H1 (cell line): ENCODE measurements at regions not wholly inside any gene's neighbourhood (a gene's known extent, or its start where the extent isn't known, plus 50 kb on each side); places are given as distances from the start of the nearest gene placed in this dataset.

Experiments used
- BACH1 ChIP-seq: IDR thresholded peaks from 2 replicates; pipeline ENCODE4 v1.6.1; 2012; ENCODE audit warnings: low read length, improper control_type of control experiment
- HDAC2 ChIP-seq, 2 experiments: fragments of 300-600 bp in 1 of 2; sonication (generic) in 1 of 2; IDR thresholded peaks; 2 replicates each; pipeline ENCODE4 v1.6.1; 2011 to 2012; ENCODE audit warnings: low read depth in 2 of 2, low read length in 2 of 2, mild to moderate bottlenecking in 2 of 2, moderate library complexity in 2 of 2, borderline replicate concordance in 1 of 2, inconsistent platforms in 1 of 2
- NRF1 ChIP-seq: IDR thresholded peaks from 2 replicates; pipeline ENCODE4 v1.6.1; 2011; ENCODE audit warnings: mild to moderate bottlenecking, low read depth, low read length, improper control_type of control experiment
- RFX5 ChIP-seq: IDR thresholded peaks from 2 replicates; pipeline ENCODE4 v1.6.1; 2011; ENCODE audit warnings: low read depth, low read length, improper control_type of control experiment, borderline replicate concordance
- SAP30 ChIP-seq: fragments of 300-600 bp; sonication (generic); IDR thresholded peaks from 2 replicates; pipeline ENCODE4 v1.7.1; 2012; ENCODE audit warnings: low read length, moderate library complexity, mild to moderate bottlenecking, inconsistent platforms; ENCODE audit not compliant: insufficient read depth, insufficient replicate concordance
- SP4 ChIP-seq: IDR thresholded peaks from 2 replicates; pipeline ENCODE4 v1.6.1; 2012; ENCODE audit warnings: low read length, inconsistent platforms
- SRF ChIP-seq: IDR thresholded peaks from 2 replicates; pipeline ENCODE4 v1.6.1; 2011; ENCODE audit warnings: mild to moderate bottlenecking, low read depth, low read length, moderate library complexity
- TAF1 ChIP-seq: IDR thresholded peaks from 2 replicates; pipeline ENCODE4 v1.6.1; 2011; ENCODE audit warnings: mild to moderate bottlenecking, low read depth, low read length
- ZNF274 ChIP-seq: IDR thresholded peaks from 2 replicates; pipeline ENCODE4 v1.7.0; 2012; ENCODE audit warnings: low read length, borderline replicate concordance; ENCODE audit errors: extremely low read depth
- TF ChIP-seq, protein P1 (sequence below): fragments of 300-600 bp; sonication (generic); IDR thresholded peaks from 2 replicates; pipeline ENCODE4 v1.7.1; 2012; ENCODE audit warnings: low read length, moderate library complexity, mild to moderate bottlenecking, inconsistent platforms; ENCODE audit not compliant: insufficient replicate concordance

DNA sequence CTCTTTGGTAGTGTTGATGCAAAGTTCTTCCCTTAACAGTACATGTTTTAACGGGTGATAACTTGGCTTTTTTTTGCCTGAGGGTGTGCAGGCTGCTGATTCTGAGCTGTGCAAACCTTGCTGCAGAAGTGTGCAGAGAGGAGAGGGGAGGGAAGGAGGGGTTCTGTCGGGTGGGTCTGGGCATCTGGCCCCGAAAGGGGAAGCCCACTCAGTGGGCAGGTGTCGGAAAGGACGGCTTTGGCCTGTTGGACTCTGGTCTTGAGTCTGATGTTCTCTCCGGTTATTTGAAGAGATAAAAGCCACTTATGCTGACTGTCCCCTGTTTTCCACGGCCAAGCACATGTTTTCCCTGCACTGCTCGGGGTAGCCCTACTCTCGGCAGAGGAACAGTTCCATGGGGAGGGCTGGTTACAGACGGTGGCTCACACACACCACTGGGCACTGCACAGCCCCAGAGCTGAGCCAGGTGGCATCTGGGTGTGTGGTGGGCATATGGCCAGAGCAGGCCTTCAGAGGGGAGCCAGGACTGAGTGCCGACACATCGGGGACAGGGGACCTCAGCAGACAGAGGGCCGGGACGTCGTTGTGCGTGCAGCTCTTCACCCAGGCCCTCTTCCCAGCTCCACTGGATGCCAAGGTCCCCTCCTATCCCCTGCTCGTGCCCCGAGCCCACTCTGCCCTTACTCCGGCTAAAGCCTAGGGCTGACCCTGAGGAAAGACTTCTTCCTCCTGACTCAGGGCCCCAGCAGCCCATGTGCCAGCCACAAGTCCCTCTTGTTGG is 93.2 kb downstream of the TEX29 start (continued):
- TF ChIP-seq, protein P1, sequence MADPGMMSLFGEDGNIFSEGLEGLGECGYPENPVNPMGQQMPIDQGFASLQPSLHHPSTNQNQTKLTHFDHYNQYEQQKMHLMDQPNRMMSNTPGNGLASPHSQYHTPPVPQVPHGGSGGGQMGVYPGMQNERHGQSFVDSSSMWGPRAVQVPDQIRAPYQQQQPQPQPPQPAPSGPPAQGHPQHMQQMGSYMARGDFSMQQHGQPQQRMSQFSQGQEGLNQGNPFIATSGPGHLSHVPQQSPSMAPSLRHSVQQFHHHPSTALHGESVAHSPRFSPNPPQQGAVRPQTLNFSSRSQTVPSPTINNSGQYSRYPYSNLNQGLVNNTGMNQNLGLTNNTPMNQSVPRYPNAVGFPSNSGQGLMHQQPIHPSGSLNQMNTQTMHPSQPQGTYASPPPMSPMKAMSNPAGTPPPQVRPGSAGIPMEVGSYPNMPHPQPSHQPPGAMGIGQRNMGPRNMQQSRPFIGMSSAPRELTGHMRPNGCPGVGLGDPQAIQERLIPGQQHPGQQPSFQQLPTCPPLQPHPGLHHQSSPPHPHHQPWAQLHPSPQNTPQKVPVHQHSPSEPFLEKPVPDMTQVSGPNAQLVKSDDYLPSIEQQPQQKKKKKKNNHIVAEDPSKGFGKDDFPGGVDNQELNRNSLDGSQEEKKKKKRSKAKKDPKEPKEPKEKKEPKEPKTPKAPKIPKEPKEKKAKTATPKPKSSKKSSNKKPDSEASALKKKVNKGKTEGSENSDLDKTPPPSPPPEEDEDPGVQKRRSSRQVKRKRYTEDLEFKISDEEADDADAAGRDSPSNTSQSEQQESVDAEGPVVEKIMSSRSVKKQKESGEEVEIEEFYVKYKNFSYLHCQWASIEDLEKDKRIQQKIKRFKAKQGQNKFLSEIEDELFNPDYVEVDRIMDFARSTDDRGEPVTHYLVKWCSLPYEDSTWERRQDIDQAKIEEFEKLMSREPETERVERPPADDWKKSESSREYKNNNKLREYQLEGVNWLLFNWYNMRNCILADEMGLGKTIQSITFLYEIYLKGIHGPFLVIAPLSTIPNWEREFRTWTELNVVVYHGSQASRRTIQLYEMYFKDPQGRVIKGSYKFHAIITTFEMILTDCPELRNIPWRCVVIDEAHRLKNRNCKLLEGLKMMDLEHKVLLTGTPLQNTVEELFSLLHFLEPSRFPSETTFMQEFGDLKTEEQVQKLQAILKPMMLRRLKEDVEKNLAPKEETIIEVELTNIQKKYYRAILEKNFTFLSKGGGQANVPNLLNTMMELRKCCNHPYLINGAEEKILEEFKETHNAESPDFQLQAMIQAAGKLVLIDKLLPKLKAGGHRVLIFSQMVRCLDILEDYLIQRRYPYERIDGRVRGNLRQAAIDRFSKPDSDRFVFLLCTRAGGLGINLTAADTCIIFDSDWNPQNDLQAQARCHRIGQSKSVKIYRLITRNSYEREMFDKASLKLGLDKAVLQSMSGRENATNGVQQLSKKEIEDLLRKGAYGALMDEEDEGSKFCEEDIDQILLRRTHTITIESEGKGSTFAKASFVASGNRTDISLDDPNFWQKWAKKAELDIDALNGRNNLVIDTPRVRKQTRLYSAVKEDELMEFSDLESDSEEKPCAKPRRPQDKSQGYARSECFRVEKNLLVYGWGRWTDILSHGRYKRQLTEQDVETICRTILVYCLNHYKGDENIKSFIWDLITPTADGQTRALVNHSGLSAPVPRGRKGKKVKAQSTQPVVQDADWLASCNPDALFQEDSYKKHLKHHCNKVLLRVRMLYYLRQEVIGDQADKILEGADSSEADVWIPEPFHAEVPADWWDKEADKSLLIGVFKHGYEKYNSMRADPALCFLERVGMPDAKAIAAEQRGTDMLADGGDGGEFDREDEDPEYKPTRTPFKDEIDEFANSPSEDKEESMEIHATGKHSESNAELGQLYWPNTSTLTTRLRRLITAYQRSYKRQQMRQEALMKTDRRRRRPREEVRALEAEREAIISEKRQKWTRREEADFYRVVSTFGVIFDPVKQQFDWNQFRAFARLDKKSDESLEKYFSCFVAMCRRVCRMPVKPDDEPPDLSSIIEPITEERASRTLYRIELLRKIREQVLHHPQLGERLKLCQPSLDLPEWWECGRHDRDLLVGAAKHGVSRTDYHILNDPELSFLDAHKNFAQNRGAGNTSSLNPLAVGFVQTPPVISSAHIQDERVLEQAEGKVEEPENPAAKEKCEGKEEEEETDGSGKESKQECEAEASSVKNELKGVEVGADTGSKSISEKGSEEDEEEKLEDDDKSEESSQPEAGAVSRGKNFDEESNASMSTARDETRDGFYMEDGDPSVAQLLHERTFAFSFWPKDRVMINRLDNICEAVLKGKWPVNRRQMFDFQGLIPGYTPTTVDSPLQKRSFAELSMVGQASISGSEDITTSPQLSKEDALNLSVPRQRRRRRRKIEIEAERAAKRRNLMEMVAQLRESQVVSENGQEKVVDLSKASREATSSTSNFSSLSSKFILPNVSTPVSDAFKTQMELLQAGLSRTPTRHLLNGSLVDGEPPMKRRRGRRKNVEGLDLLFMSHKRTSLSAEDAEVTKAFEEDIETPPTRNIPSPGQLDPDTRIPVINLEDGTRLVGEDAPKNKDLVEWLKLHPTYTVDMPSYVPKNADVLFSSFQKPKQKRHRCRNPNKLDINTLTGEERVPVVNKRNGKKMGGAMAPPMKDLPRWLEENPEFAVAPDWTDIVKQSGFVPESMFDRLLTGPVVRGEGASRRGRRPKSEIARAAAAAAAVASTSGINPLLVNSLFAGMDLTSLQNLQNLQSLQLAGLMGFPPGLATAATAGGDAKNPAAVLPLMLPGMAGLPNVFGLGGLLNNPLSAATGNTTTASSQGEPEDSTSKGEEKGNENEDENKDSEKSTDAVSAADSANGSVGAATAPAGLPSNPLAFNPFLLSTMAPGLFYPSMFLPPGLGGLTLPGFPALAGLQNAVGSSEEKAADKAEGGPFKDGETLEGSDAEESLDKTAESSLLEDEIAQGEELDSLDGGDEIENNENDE = no peak
- TF ChIP-seq SP4 (no peak), TAF1 (no peak), RFX5 (no peak), ZNF274 (no peak), HDAC2 (IDR thresholded peaks at IDR 0.05; ENCODE audit: borderline replicate concordance in 1 of 2, low read depth in 2 of 2, low read length in 2 of 2) (no peak), SAP30 (no peak), SRF (no peak), NRF1 (no peak), BACH1 (no peak)
